HEK293 (cell line): ENCODE measurements at regions not wholly inside any gene's neighbourhood (a gene's known extent, or its start where the extent isn't known, plus 50 kb on each side); places are given as distances from the start of the nearest gene placed in this dataset.

ENCODE experiments used
- BCL11B ChIP-seq: fragments of 450-650 bp; formaldehyde crosslinking; IDR thresholded peaks from 2 replicates; pipeline ENCODE4 v1.5.1; 2016; ENCODE audit warnings: low read depth, missing biosample characterization, missing genetic modification characterization
- TCF7L2 ChIP-seq: IDR thresholded peaks from 2 replicates; pipeline ENCODE4 v1.6.1; 2011; ENCODE audit warnings: low read depth, mild to moderate bottlenecking, inconsistent platforms, low read length, moderate library complexity, borderline replicate concordance
- ZBTB1 ChIP-seq: fragments of 450-650 bp; formaldehyde crosslinking; IDR thresholded peaks from 2 replicates; pipeline ENCODE4 v1.5.1; 2016; ENCODE audit warnings: missing biosample characterization, missing genetic modification characterization
- ZNF24 ChIP-seq: fragments of 450-650 bp; formaldehyde crosslinking; IDR thresholded peaks from 2 replicates; pipeline ENCODE4 v1.5.1; 2016; ENCODE audit warnings: missing biosample characterization, missing genetic modification characterization
- ZNF341 ChIP-seq: fragments of 450-650 bp; formaldehyde crosslinking; IDR thresholded peaks from 2 replicates; pipeline ENCODE4; 2016; ENCODE audit warnings: low read depth, missing biosample characterization, missing genetic modification characterization
- ZNF404 ChIP-seq: fragments of 450-650 bp; formaldehyde crosslinking; IDR thresholded peaks from 2 replicates; pipeline ENCODE4 v1.5.1; 2017; ENCODE audit warnings: missing biosample characterization, missing genetic modification characterization
- ZNF549 ChIP-seq: fragments of 450-650 bp; IDR thresholded peaks from 2 replicates; pipeline ENCODE4 v1.5.1; 2018; ENCODE audit warnings: missing biosample characterization, missing genetic modification characterization, mild to moderate bottlenecking, inconsistent platforms, moderate library complexity
- ZNF561 ChIP-seq: fragments of 450-650 bp; IDR thresholded peaks from 2 replicates; pipeline ENCODE4 v1.5.1; 2018; ENCODE audit warnings: missing biosample characterization, missing genetic modification characterization, borderline replicate concordance
- TF ChIP-seq, protein P1 (sequence below): fragments of 450-650 bp; formaldehyde crosslinking; IDR thresholded peaks from 2 replicates; pipeline ENCODE4 v1.5.1; 2017; ENCODE audit warnings: missing biosample characterization, missing genetic modification characterization
- TF ChIP-seq, protein P2 (sequence below): fragments of 450-650 bp; formaldehyde crosslinking; IDR thresholded peaks from 2 replicates; pipeline ENCODE4 v1.5.1; 2016; ENCODE audit warnings: missing biosample characterization, missing genetic modification characterization
- TF ChIP-seq, protein P3 (sequence below): fragments of 450-650 bp; formaldehyde crosslinking; IDR thresholded peaks from 2 replicates; pipeline ENCODE4 v1.5.1; 2016; ENCODE audit warnings: missing biosample characterization, missing genetic modification characterization
- TF ChIP-seq, protein P4 (sequence below): fragments of 450-650 bp; formaldehyde crosslinking; IDR thresholded peaks from 2 replicates; pipeline ENCODE4 v1.5.1; 2016; ENCODE audit warnings: missing biosample characterization, missing genetic modification characterization
- TF ChIP-seq, protein P5 (sequence below): fragments of 450-650 bp; formaldehyde crosslinking; IDR thresholded peaks from 2 replicates; pipeline ENCODE4 v1.5.1; 2016; ENCODE audit warnings: missing biosample characterization, missing genetic modification characterization

DNA sequence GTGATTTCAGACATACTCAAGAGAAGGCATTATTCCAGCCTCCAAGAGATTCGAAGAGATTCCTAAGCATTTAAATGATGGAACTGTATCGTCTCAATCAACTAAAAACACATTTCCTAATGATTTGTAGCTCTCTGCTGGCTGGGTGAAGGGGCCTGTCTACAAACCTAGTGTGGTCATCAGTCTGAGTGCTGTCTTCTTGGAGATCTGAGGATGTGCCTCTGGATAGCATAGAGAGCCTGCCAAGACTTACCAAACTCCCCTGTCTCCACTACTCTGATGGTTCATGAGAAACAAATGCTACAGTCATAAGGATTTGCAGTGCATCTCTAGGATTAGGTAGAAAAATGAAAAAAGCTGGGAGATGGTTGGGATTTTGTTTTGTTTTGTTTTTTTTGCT is 176.9 kb upstream of the CITED2 start:
- TF ChIP-seq ZNF404, result no peak
- TF ChIP-seq, protein P1, sequence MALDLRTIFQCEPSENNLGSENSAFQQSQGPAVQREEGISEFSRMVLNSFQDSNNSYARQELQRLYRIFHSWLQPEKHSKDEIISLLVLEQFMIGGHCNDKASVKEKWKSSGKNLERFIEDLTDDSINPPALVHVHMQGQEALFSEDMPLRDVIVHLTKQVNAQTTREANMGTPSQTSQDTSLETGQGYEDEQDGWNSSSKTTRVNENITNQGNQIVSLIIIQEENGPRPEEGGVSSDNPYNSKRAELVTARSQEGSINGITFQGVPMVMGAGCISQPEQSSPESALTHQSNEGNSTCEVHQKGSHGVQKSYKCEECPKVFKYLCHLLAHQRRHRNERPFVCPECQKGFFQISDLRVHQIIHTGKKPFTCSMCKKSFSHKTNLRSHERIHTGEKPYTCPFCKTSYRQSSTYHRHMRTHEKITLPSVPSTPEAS (tag by site-specific recombination), result no peak
- TF ChIP-seq ZBTB1, result no peak
- TF ChIP-seq, protein P2, sequence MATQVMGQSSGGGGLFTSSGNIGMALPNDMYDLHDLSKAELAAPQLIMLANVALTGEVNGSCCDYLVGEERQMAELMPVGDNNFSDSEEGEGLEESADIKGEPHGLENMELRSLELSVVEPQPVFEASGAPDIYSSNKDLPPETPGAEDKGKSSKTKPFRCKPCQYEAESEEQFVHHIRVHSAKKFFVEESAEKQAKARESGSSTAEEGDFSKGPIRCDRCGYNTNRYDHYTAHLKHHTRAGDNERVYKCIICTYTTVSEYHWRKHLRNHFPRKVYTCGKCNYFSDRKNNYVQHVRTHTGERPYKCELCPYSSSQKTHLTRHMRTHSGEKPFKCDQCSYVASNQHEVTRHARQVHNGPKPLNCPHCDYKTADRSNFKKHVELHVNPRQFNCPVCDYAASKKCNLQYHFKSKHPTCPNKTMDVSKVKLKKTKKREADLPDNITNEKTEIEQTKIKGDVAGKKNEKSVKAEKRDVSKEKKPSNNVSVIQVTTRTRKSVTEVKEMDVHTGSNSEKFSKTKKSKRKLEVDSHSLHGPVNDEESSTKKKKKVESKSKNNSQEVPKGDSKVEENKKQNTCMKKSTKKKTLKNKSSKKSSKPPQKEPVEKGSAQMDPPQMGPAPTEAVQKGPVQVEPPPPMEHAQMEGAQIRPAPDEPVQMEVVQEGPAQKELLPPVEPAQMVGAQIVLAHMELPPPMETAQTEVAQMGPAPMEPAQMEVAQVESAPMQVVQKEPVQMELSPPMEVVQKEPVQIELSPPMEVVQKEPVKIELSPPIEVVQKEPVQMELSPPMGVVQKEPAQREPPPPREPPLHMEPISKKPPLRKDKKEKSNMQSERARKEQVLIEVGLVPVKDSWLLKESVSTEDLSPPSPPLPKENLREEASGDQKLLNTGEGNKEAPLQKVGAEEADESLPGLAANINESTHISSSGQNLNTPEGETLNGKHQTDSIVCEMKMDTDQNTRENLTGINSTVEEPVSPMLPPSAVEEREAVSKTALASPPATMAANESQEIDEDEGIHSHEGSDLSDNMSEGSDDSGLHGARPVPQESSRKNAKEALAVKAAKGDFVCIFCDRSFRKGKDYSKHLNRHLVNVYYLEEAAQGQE (tag by site-specific recombination), result no peak
- TF ChIP-seq BCL11B, result no peak
- TF ChIP-seq TCF7L2, result no peak
- TF ChIP-seq ZNF561 (tag by site-specific recombination), result no peak
- TF ChIP-seq, protein P3, sequence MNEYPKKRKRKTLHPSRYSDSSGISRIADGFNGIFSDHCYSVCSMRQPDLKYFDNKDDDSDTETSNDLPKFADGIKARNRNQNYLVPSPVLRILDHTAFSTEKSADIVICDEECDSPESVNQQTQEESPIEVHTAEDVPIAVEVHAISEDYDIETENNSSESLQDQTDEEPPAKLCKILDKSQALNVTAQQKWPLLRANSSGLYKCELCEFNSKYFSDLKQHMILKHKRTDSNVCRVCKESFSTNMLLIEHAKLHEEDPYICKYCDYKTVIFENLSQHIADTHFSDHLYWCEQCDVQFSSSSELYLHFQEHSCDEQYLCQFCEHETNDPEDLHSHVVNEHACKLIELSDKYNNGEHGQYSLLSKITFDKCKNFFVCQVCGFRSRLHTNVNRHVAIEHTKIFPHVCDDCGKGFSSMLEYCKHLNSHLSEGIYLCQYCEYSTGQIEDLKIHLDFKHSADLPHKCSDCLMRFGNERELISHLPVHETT (tag by site-specific recombination), result no peak
- TF ChIP-seq ZNF549, result no peak
- TF ChIP-seq, protein P4, sequence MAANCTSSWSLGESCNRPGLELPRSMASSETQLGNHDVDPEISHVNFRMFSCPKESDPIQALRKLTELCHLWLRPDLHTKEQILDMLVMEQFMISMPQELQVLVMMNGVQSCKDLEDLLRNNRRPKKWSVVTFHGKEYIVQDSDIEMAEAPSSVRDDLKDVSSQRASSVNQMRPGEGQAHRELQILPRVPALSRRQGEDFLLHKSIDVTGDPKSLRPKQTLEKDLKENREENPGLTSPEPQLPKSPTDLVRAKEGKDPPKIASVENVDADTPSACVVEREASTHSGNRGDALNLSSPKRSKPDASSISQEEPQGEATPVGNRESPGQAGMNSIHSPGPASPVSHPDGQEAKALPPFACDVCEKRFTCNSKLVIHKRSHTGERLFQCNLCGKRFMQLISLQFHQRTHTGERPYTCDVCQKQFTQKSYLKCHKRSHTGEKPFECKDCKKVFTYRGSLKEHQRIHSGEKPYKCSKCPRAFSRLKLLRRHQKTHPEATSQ, result no peak
- TF ChIP-seq, protein P5, sequence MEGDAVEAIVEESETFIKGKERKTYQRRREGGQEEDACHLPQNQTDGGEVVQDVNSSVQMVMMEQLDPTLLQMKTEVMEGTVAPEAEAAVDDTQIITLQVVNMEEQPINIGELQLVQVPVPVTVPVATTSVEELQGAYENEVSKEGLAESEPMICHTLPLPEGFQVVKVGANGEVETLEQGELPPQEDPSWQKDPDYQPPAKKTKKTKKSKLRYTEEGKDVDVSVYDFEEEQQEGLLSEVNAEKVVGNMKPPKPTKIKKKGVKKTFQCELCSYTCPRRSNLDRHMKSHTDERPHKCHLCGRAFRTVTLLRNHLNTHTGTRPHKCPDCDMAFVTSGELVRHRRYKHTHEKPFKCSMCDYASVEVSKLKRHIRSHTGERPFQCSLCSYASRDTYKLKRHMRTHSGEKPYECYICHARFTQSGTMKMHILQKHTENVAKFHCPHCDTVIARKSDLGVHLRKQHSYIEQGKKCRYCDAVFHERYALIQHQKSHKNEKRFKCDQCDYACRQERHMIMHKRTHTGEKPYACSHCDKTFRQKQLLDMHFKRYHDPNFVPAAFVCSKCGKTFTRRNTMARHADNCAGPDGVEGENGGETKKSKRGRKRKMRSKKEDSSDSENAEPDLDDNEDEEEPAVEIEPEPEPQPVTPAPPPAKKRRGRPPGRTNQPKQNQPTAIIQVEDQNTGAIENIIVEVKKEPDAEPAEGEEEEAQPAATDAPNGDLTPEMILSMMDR (tag by site-specific recombination), result no peak
- TF ChIP-seq ZNF341 (tag by site-specific recombination), result no peak
- TF ChIP-seq ZNF24 (tag by site-specific recombination), result no peak
